Skeletal muscle satellite cell (primary cell): ENCODE measurements at regions not wholly inside any gene's neighbourhood (a gene's known extent, or its start where the extent isn't known, plus 50 kb on each side); places are given as distances from the start of the nearest gene placed in this dataset.
"Not testable (repeated sequence)": the region's sequence is repeated elsewhere in the genome, so short reads cannot be mapped to it uniquely, and the experiment has no call there.

ENCODE experiments used
- H3K27me3 ChIP-seq: 2 replicates; pipeline ENCODE4 v1.7.0; 2013; ENCODE audit warnings: low read length; ENCODE audit not compliant: control insufficient read depth, insufficient read depth
- H3K36me3 ChIP-seq: 2 replicates; pipeline ENCODE4 v1.7.0; 2013; ENCODE audit warnings: mild to moderate bottlenecking, control low read depth, low read length; ENCODE audit not compliant: insufficient read depth
- H3K4me1 ChIP-seq: 2 replicates; pipeline ENCODE4 v1.7.0; 2013; ENCODE audit warnings: low read length; ENCODE audit not compliant: control insufficient read depth, insufficient read depth
- H3K4me2 ChIP-seq: 2 replicates; pipeline ENCODE4 v1.7.0; 2013; ENCODE audit warnings: mild to moderate bottlenecking, low read length
- H3K4me3 ChIP-seq: 2 replicates; pipeline ENCODE4 v1.7.0; 2013; ENCODE audit warnings: low read length
- H3K9ac ChIP-seq: 2 replicates; pipeline ENCODE4 v1.7.0; 2013; ENCODE audit warnings: mild to moderate bottlenecking, low read depth, low read length, moderate library complexity
- H3K9me3 ChIP-seq: replicated peaks from 2 replicates; pipeline ENCODE4 v1.7.0; 2013; ENCODE audit warnings: mild to moderate bottlenecking, control low read depth, low read length

DNA sequence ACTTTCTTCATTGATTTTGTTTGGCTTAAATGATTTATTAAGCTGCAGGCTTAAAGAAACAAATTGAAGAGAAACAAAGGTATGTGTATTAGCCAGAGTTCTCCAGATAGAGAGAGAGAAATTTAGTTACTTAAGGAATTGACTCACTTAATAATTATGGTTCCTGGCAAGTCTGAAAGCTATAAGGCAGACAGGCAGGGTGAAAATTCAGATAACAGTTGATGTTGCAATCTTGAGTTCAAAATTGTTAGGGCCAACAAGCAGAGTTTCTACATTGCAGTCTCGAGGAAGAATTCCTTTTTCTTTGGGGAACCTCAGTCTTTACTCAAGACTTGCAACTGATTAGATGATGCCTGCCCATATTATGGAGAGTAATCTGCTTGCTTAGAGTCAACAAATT, 593.5 kb downstream of the ADCYAP1 start:
- Histone ChIP-seq H3K4me2 (no peak overlapping the region), H3K9me3 (peaks cover 20% of the 10 kb centered on the region), H3K27me3 (no peaks in the 10 kb centered on the region), H3K4me3 (no peak overlapping the region), H3K36me3 (no peaks in the 10 kb centered on the region), H3K9ac (no peak overlapping the region), H3K4me1 (no peaks in the 10 kb centered on the region)

DNA sequence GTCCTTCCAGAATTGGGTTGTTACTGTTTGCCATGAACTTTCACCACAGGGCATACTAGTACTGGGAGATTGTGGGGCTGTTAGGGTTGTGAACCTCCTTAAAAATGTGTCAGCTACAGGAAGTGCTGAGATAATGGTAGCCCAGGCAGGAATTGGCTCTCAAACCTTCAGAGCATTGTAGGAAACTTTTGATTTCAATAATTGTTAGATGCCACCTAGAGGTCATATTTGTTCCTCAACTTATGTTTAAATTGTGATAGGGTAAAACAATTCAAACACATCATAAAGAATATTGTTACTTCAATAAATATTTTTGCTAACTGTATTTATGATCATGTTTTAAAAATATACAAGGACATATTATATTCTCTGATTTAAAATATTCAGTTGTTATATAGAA, 594.6 kb downstream of the ADCYAP1 start:
- Histone ChIP-seq H3K4me1 (no peaks in the 10 kb centered on the region), H3K9me3 (peaks cover 20% of the 10 kb centered on the region), H3K27me3 (no peaks in the 10 kb centered on the region)

DNA sequence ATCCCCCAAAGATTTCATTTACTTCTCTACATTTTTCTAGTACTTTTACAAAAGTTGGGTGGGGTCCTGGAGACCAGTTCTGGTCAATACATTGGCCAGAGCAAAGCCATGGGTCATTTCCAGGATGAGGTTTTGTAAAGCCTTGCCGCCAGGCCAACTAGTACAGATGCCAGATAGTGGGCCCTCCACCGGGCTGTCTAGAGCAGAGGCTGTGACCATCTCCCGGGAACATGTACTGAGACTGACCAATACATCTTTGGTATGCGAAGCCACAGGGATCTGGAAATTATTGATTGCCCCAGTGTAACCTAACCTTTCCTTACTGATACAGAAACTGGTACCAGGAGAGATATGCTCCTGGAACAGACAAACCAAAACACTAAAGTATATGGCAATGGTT, 599.2 kb downstream of the ADCYAP1 start:
- Histone ChIP-seq H3K4me3 (no peak overlapping the region), H3K4me1 (no peaks in the 10 kb centered on the region), H3K4me2 (no peak overlapping the region), H3K9ac (no peak overlapping the region), H3K9me3 (peaks cover 13% of the 10 kb centered on the region), H3K36me3 (no peaks in the 10 kb centered on the region), H3K27me3 (no peaks in the 10 kb centered on the region)

More for the DNA sequence above, 594.6 kb downstream of the ADCYAP1 start:
- H3K36me3 ChIP-seq = no peaks in the 10 kb centered on the region
- no peak overlapping the region for H3K9ac ChIP-seq
- H3K4me2 ChIP-seq = no peak overlapping the region
- H3K4me3 ChIP-seq = no peak overlapping the region

DNA sequence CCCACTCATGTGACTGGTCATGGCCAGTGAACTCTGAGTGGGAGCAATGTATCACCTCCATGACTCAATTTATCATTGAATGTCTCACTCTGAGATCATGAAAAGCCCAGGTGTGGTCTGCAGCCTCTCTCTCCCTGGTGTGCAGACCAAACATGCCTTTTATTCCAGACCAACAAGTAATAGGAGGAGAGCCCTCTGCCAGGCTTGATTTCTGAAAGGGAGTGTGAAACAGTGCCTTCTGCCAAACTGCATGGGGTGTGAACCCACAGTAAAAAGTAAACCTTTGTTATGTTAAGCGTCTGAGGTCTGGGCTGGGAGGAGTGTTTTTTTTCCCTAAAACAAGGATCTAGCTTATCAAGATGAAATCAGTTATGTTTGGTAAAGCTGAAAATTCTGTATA, 601.2 kb downstream of the ADCYAP1 start:
- no peaks in the 10 kb centered on the region for H3K4me1 ChIP-seq
- no peak overlapping the region for H3K9ac ChIP-seq
- H3K4me2 ChIP-seq = no peak overlapping the region
- H3K36me3 ChIP-seq = no peaks in the 10 kb centered on the region
- no peak overlapping the region for H3K4me3 ChIP-seq
- H3K9me3 ChIP-seq = peaks cover 6% of the 10 kb centered on the region
- no peaks in the 10 kb centered on the region for H3K27me3 ChIP-seq

DNA sequence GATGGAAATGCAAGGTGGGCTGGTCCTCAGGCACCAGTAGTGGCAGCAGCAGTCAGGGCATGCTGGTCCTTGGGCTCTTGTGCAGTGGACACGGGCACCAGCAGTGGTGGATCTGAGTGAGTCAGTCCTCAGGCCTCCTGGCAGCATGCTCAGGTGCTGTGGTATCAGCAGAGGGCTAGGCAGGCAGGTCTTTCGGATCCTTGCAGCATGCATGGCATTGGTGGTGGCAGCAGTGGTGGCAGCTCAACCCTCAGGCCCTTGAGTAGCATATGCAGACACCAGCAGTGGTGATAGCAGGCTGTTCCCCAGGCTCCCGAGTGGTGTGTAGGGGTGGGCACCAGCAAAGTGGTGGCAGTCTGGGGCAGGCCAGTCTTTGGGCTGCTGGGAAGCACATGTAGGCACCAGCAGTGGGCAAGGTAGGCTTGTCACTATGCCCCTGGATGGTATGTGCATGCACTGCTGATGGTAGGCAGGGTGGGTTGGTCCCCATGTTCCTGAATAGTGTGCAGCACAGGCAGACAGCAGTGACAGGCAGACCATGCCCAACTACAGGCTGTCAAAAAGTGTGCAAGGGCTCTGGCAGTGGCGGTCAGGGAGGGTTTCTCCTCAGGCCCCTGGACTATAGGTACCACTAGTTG, 606.0 kb downstream of the ADCYAP1 start:
- no peaks in the 10 kb centered on the region for H3K4me1 ChIP-seq
- no peak overlapping the region for H3K9ac ChIP-seq
- H3K4me2 ChIP-seq = no peak overlapping the region
- no peaks in the 10 kb centered on the region for H3K36me3 ChIP-seq
- H3K27me3 ChIP-seq = no peaks in the 10 kb centered on the region
- peaks cover 10% of the 10 kb centered on the region for H3K9me3 ChIP-seq
- H3K4me3 ChIP-seq = no peak overlapping the region

DNA sequence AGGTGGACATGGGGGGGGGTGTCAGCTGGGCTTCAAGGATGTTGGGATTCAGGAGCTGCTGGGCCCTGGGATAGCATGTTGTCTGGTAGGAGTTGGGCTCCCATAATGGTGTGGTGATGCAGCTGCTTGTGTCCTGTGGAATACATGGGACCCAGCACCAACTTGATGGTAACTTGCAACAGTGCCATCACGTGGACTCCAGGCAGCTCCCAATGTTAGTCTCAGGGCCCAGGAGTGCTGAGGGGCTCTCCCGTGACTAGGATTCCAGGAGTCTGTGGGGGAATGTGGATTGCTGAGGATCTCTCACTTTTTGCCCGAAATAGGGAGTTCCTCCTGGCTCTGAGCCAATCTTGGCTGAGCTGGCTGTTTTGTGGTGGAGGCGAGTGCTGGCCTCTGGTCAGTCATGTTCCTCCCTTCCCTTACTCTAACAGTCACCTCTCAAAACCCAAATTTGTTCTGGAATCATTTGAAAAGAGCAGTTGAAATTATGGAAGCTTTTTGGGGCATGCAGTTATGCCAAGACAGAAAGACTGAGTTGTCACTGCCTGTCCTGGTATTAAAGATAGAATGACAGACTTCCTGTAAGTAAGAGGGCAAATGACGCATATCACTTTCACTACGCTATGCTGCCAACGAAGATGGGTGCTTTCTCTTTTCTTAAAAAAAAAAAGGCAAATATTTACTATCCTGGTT, 607.1 kb downstream of the ADCYAP1 start:
- Histone ChIP-seq H3K9me3 (peaks cover 10% of the 10 kb centered on the region), H3K4me2 (no peak overlapping the region), H3K36me3 (no peaks in the 10 kb centered on the region), H3K4me3 (no peak overlapping the region), H3K9ac (no peak overlapping the region), H3K27me3 (no peaks in the 10 kb centered on the region), H3K4me1 (no peaks in the 10 kb centered on the region)

DNA sequence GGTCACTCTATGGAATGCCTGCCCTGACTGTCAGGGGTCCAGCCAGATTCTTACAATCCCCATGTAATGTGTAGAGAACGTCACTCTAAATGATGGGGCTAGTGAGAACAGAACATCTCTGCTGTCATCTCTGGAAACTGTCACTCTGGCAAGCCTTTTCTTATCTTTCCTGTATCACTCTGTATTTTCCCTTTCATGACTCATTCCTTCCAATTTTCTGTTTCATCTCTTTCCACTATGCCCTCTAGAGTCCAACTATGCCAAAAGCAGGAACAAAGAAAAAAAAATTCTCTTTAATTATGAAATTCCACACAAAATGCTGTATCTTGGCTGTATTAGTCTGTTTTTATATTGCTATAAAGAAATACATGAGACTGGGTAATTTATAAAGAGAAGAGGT, 608.8 kb downstream of the ADCYAP1 start:
- Histone ChIP-seq H3K9me3 (peaks cover 10% of the 10 kb centered on the region), H3K27me3 (no peaks in the 10 kb centered on the region), H3K9ac (no peak overlapping the region), H3K4me3 (no peak overlapping the region), H3K4me1 (no peaks in the 10 kb centered on the region), H3K36me3 (no peaks in the 10 kb centered on the region), H3K4me2 (no peak overlapping the region)

DNA sequence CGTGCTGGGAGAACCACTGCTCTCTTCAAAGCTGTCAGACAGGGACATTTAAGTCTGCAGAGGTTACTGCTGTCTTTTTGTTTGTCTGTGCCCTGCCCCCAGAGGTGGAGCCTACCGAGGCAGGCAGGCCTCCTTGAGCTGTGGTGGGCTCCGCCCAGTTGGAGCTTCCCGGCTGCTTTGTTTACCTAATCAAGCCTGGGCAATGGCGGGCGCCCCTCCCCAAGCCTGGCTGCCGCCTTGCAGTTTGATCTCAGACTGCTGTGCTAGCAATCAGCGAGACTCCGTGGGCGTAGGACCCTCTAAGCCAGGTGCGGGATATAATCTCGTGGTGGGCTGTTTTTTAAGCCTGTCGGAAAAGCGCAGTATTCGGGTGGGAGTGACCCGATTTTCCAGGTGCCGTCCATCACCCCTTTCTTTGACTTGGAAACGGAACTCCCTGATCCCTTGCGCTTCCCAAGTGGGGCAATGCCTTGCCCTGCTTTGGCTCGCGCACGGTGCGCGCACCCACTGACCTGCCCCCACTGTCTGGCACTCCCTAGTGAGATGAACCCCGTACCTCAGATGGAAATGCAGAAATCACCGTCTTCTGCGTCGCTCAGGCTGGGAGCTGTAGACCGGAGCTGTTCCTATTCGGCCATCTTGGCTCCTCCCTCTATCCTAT, 617.0 kb downstream of the ADCYAP1 start:
- not testable (repeated sequence) for H3K9me3 ChIP-seq, H3K27me3 ChIP-seq, H3K4me3 ChIP-seq, H3K36me3 ChIP-seq, H3K4me2 ChIP-seq, H3K9ac ChIP-seq, H3K4me1 ChIP-seq

DNA sequence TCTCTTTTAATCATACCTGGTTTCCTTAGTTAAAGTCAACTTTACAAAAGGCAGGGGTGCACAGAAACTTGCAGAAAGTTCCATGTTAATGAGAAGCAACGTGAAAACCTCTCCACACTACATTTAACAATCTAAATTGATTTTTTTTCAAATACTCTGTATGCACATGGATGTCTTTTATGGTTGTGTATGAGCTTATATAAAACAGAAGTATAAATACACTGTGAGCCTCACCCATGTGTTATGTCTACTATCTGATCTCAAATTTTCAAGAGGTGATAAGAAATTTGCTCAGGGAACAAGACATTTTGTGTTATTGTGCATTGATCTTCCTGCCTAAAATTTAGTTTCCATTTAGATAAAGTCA, 617.6 kb downstream of the ADCYAP1 start:
- Histone ChIP-seq H3K4me1 (no peaks in the 10 kb centered on the region), H3K27me3 (no peaks in the 10 kb centered on the region), H3K4me2 (no peak overlapping the region), H3K4me3 (no peak overlapping the region), H3K9ac (no peak overlapping the region), H3K9me3 (no peaks in the 10 kb centered on the region), H3K36me3 (no peaks in the 10 kb centered on the region)

DNA sequence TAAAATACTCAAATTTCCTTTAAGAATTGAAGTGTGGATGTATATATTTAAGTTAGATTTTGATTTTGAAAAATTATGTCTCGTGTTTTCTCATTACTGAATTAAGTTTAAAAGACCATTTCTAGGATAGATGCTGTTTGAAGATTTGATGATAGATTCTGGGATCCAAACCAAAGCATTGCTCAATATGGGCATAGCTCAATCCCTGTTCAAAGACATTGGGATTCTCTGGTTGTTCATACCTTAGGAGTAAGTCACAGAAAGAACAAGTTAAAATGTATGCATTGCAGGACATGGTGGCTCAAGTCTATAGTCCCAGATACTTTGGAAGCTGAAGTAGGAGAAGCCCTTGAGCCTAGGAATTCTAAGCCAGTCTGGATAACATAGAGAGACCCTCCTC, 622.3 kb downstream of the ADCYAP1 start:
- Histone ChIP-seq H3K9ac (no peak overlapping the region), H3K4me3 (no peak overlapping the region), H3K4me1 (no peaks in the 10 kb centered on the region), H3K36me3 (no peaks in the 10 kb centered on the region), H3K27me3 (no peaks in the 10 kb centered on the region), H3K4me2 (no peak overlapping the region), H3K9me3 (peaks cover 8% of the 10 kb centered on the region)

DNA sequence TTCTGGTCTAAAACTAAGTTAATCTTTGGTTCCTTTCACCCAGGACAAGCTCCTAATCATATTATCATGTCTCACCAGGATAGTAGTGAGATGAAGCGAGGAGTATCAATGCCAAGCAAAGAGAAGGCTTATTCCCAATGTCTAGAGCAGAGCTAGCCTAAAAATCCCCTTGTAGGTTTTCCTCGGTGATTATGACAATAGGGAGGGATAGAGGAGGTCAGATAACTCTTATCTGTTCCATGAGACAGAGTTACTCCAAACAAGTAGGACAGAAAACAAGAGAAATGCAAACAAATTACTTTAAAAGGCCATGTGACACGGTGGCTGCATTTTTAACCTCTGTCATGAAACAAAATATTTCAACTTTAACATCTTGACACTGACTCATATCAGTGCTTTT, 623.1 kb downstream of the ADCYAP1 start:
- H3K9me3 ChIP-seq = peaks cover 9% of the 10 kb centered on the region

DNA sequence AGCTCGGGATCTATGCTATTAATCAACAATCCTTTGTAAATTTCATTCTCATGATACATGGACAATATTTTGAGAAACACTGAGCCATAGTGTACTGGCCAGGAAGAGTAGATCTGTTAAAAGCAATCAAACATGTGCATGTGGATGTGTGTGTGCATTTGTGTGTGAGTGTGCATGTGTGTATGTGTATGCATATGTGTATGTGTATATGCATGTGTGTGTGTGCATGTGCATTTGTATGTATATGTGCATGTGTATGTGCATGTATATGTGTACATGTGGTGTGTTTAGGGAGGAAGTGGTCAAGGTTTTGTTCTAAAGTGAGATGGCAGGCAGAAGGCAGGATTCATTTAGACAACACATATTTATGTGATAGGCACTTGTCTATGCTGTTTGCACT, 623.8 kb downstream of the ADCYAP1 start:
- Histone ChIP-seq H3K36me3 (no peaks in the 10 kb centered on the region), H3K27me3 (no peaks in the 10 kb centered on the region), H3K4me2 (no peak overlapping the region), H3K9me3 (peaks cover 12% of the 10 kb centered on the region), H3K4me1 (no peaks in the 10 kb centered on the region), H3K9ac (no peak overlapping the region), H3K4me3 (no peak overlapping the region)

More for the DNA sequence above, 623.1 kb downstream of the ADCYAP1 start:
- no peaks in the 10 kb centered on the region for H3K4me1 ChIP-seq
- no peak overlapping the region for H3K4me2 ChIP-seq
- no peak overlapping the region for H3K4me3 ChIP-seq
- H3K27me3 ChIP-seq = no peaks in the 10 kb centered on the region
- H3K36me3 ChIP-seq = no peaks in the 10 kb centered on the region
- H3K9ac ChIP-seq = no peak overlapping the region
